Nephron (organoid): ENCODE measurements at regions not wholly inside any gene's neighbourhood (a gene's known extent, or its start where the extent isn't known, plus 50 kb on each side); places are given as distances from the start of the nearest gene placed in this dataset.
A peak's percentile ranks its signal among the peaks of the same experiment; 100 is the strongest.

Source experiments
- H3K27ac Mint-ChIP-seq, 3 experiments: 2 replicates each; pipeline ENCODE4 v1.8.0; 2020; ENCODE audit warnings: mixed read lengths in 3 of 3, mild to moderate bottlenecking in 2 of 3, moderate library complexity in 1 of 3
- H3K27me3 Mint-ChIP-seq: 2 replicates; pipeline ENCODE4 v1.8.0; 2021; ENCODE audit warnings: low read depth, mild to moderate bottlenecking, moderate library complexity, mixed read lengths
- H3K36me3 Mint-ChIP-seq: 2 replicates; pipeline ENCODE4 v1.8.0; 2020; ENCODE audit warnings: low read depth, mixed read lengths
- H3K4me1 Mint-ChIP-seq: 2 replicates; pipeline ENCODE4 v1.8.0; 2020; ENCODE audit warnings: mixed read lengths
- H3K4me3 Mint-ChIP-seq, 3 experiments: 2 replicates each; pipeline ENCODE4 v1.8.0; 2020; ENCODE audit warnings: mild to moderate bottlenecking in 3 of 3, mixed read lengths in 3 of 3, moderate library complexity in 2 of 3
- H3K9me3 Mint-ChIP-seq: 2 replicates; pipeline ENCODE4 v1.8.0; 2020; ENCODE audit warnings: mixed read lengths
- CTCF ChIP-seq, 3 experiments: fragments of 200-600 bp; sonication (generic); IDR thresholded peaks; one replicate each; pipeline ENCODE4 v1.5.0; 2021; ENCODE audit warnings: antibody characterized with exemption in 3 of 3; ENCODE audit not compliant: unreplicated experiment in 3 of 3

- Mint-ChIP-seq H3K36me3 (no peaks in the 10 kb centered on the region), H3K27me3 (peaks cover 37% of the 10 kb centered on the region), H3K4me3 (no peak overlapping the region), H3K4me1 (peaks cover 7% of the 10 kb centered on the region), H3K27ac (no peak overlapping the region), H3K9me3 (no peaks in the 10 kb centered on the region)
- TF ChIP-seq CTCF (IDR thresholded peaks at IDR 0.05; ENCODE audit: unreplicated experiment in 3 of 3), result no peak
Observed at GRCh38 chr5:141785135-141785534, 93.1 kb downstream of the PCDH1 start.

GRCh38 chr5:141784529-141784928 lies 93.7 kb downstream of the PCDH1 start:
- no peaks in the 10 kb centered on the region for H3K36me3 Mint-ChIP-seq
- no peak overlapping the region for H3K4me3 Mint-ChIP-seq
- peaks cover 43% of the 10 kb centered on the region for H3K27me3 Mint-ChIP-seq
- peak overlapping the region in 1 of 3 experiments; percentile 33 for H3K27ac Mint-ChIP-seq
- no peaks in the 10 kb centered on the region for H3K9me3 Mint-ChIP-seq
- H3K4me1 Mint-ChIP-seq, result peaks cover 14% of the 10 kb centered on the region
- TF ChIP-seq CTCF (IDR thresholded peaks at IDR 0.05; ENCODE audit: unreplicated experiment in 3 of 3), result no peak

GRCh38 chr5:141783947-141784296 lies 94.3 kb downstream of the PCDH1 start:
- Mint-ChIP-seq H3K27me3 (peaks cover 38% of the 10 kb centered on the region), H3K4me3 (no peak overlapping the region), H3K36me3 (no peaks in the 10 kb centered on the region), H3K9me3 (no peaks in the 10 kb centered on the region), H3K27ac (no peak overlapping the region), H3K4me1 (peaks cover 20% of the 10 kb centered on the region)
- TF ChIP-seq CTCF (IDR thresholded peaks at IDR 0.05; ENCODE audit: unreplicated experiment in 3 of 3), result no peak

GRCh38 chr5:141783005-141783946 lies 94.9 kb downstream of the PCDH1 start:
- Mint-ChIP-seq H3K4me1 (peaks cover 26% of the 10 kb centered on the region), H3K9me3 (no peaks in the 10 kb centered on the region), H3K27ac (no peak overlapping the region), H3K27me3 (peaks cover 32% of the 10 kb centered on the region), H3K4me3 (no peak overlapping the region), H3K36me3 (no peaks in the 10 kb centered on the region)
- TF ChIP-seq CTCF (IDR thresholded peaks at IDR 0.05; ENCODE audit: unreplicated experiment in 3 of 3), result no peak

- no peak for TF ChIP-seq CTCF (IDR thresholded peaks at IDR 0.05; ENCODE audit: unreplicated experiment in 3 of 3)
- Mint-ChIP-seq H3K27me3 (peaks cover 24% of the 10 kb centered on the region), H3K27ac (no peak overlapping the region), H3K9me3 (no peaks in the 10 kb centered on the region), H3K4me3 (no peak overlapping the region), H3K36me3 (no peaks in the 10 kb centered on the region), H3K4me1 (peaks cover 22% of the 10 kb centered on the region)
Observed at GRCh38 chr5:141781910-141782309, 96.3 kb downstream of the PCDH1 start.
